ENCODE measurements at regions not wholly inside any gene's neighbourhood (a gene's known extent, or its start where the extent isn't known, plus 50 kb on each side); places are given as distances from the start of the nearest gene placed in this dataset.

GRCh38 chr2:123648016-123648415, 377.1 kb upstream of the CNTNAP5 start:
- Histone ChIP-seq H3K4me2 (ENCODE audit: insufficient read depth, low read length) (no peak overlapping the region), H3K4me3 (ENCODE audit: low read depth in 1 of 2, low read length in 2 of 2) (no peak overlapping the region), H3K9me3 (ENCODE audit: insufficient read depth, low read length, severe bottlenecking) (no peaks in the 10 kb centered on the region), H3K27me3 (ENCODE audit: insufficient read depth, low read length, poor library complexity) (no peaks in the 10 kb centered on the region), H2AFZ (ENCODE audit: low read depth, low read length) (no peak overlapping the region), H3K79me2 (ENCODE audit: insufficient read depth, low read length) (no peaks in the 10 kb centered on the region), H3K27ac (ENCODE audit: low read length) (no peak overlapping the region), H4K20me1 (ENCODE audit: insufficient read depth, low read length) (no peaks in the 10 kb centered on the region), H3K9ac (ENCODE audit: low read depth, low read length) (no peak overlapping the region), H3K4me1 (ENCODE audit: insufficient read depth, low read length) (no peaks in the 10 kb centered on the region), H3K36me3 (ENCODE audit: insufficient read depth, low read length) (no peaks in the 10 kb centered on the region)
- DNase-seq (no peak), ATAC-seq (ENCODE audit: insufficient read depth, low read depth) (no peak)
- TF ChIP-seq EZH2 (IDR thresholded peaks at IDR 0.05; ENCODE audit: borderline replicate concordance, low read depth, low read length, severe bottlenecking), result no peak
- TF ChIP-seq, protein P1, sequence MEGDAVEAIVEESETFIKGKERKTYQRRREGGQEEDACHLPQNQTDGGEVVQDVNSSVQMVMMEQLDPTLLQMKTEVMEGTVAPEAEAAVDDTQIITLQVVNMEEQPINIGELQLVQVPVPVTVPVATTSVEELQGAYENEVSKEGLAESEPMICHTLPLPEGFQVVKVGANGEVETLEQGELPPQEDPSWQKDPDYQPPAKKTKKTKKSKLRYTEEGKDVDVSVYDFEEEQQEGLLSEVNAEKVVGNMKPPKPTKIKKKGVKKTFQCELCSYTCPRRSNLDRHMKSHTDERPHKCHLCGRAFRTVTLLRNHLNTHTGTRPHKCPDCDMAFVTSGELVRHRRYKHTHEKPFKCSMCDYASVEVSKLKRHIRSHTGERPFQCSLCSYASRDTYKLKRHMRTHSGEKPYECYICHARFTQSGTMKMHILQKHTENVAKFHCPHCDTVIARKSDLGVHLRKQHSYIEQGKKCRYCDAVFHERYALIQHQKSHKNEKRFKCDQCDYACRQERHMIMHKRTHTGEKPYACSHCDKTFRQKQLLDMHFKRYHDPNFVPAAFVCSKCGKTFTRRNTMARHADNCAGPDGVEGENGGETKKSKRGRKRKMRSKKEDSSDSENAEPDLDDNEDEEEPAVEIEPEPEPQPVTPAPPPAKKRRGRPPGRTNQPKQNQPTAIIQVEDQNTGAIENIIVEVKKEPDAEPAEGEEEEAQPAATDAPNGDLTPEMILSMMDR (IDR thresholded peaks at IDR 0.05; ENCODE audit: borderline replicate concordance, extremely low read depth, low read length, poor library complexity, severe bottlenecking), result no peak

- Histone ChIP-seq H3K27ac (ENCODE audit: low read length) (no peak overlapping the region), H3K27me3 (ENCODE audit: insufficient read depth, low read length, poor library complexity) (no peaks in the 10 kb centered on the region), H3K4me3 (ENCODE audit: low read depth in 1 of 2, low read length in 2 of 2) (no peak overlapping the region), H3K36me3 (ENCODE audit: insufficient read depth, low read length) (no peaks in the 10 kb centered on the region), H3K4me1 (ENCODE audit: insufficient read depth, low read length) (no peaks in the 10 kb centered on the region), H3K79me2 (ENCODE audit: insufficient read depth, low read length) (no peaks in the 10 kb centered on the region), H3K9ac (ENCODE audit: low read depth, low read length) (no peak overlapping the region), H4K20me1 (ENCODE audit: insufficient read depth, low read length) (no peaks in the 10 kb centered on the region), H3K9me3 (ENCODE audit: insufficient read depth, low read length, severe bottlenecking) (no peaks in the 10 kb centered on the region), H3K4me2 (ENCODE audit: insufficient read depth, low read length) (no peak overlapping the region), H2AFZ (ENCODE audit: low read depth, low read length) (no peak overlapping the region)
- no peak for DNase-seq
- no peak for ATAC-seq (ENCODE audit: insufficient read depth, low read depth)
- no peak for TF ChIP-seq EZH2 (IDR thresholded peaks at IDR 0.05; ENCODE audit: borderline replicate concordance, low read depth, low read length, severe bottlenecking)
- TF ChIP-seq, protein P1 (IDR thresholded peaks at IDR 0.05; ENCODE audit: borderline replicate concordance, extremely low read depth, low read length, poor library complexity, severe bottlenecking), result no peak
Observed at GRCh38 chr2:123648956-123649355, 376.1 kb upstream of the CNTNAP5 start.

DNA sequence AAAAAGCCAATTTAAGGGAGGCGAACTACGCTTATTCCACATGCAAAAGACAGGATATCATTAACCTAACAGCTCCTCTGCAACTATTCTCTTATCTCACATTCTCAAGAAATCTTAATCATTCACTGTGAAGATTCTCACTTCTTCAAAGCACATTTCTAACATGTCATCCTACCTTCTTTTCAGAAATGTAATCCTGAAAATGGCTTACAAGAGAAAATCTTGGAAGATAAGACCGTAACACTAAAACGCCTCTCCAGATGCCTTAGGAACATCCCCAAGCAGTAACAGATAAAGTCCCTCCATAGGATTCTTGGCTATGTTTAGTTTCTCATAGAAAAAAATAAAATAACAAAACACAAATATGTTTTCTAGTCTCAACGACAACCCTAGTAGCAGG, 373.9 kb upstream of the CNTNAP5 start:
- Histone ChIP-seq H3K9me3 (ENCODE audit: insufficient read depth, low read length, severe bottlenecking) (no peaks in the 10 kb centered on the region), H3K36me3 (ENCODE audit: insufficient read depth, low read length) (no peaks in the 10 kb centered on the region), H3K79me2 (ENCODE audit: insufficient read depth, low read length) (no peaks in the 10 kb centered on the region), H3K9ac (ENCODE audit: low read depth, low read length) (no peak overlapping the region), H3K27me3 (ENCODE audit: insufficient read depth, low read length, poor library complexity) (no peaks in the 10 kb centered on the region), H3K4me3 (ENCODE audit: low read depth in 1 of 2, low read length in 2 of 2) (no peak overlapping the region), H2AFZ (ENCODE audit: low read depth, low read length) (no peak overlapping the region), H3K27ac (ENCODE audit: low read length) (no peak overlapping the region), H3K4me1 (ENCODE audit: insufficient read depth, low read length) (no peaks in the 10 kb centered on the region), H4K20me1 (ENCODE audit: insufficient read depth, low read length) (no peaks in the 10 kb centered on the region), H3K4me2 (ENCODE audit: insufficient read depth, low read length) (no peak overlapping the region)
- TF ChIP-seq, protein P1 (IDR thresholded peaks at IDR 0.05; ENCODE audit: borderline replicate concordance, extremely low read depth, low read length, poor library complexity, severe bottlenecking), result no peak
- TF ChIP-seq EZH2 (IDR thresholded peaks at IDR 0.05; ENCODE audit: borderline replicate concordance, low read depth, low read length, severe bottlenecking), result no peak
- no peak for DNase-seq
- ATAC-seq (ENCODE audit: insufficient read depth, low read depth), result no peak

GRCh38 chr2:123652320-123652719, 372.8 kb upstream of the CNTNAP5 start:
- no peaks in the 10 kb centered on the region for H3K4me1 ChIP-seq (ENCODE audit: insufficient read depth, low read length)
- H3K9me3 ChIP-seq (ENCODE audit: insufficient read depth, low read length, severe bottlenecking), result no peaks in the 10 kb centered on the region
- TF ChIP-seq, protein P1 (IDR thresholded peaks at IDR 0.05; ENCODE audit: borderline replicate concordance, extremely low read depth, low read length, poor library complexity, severe bottlenecking), result no peak
- no peak for TF ChIP-seq EZH2 (IDR thresholded peaks at IDR 0.05; ENCODE audit: borderline replicate concordance, low read depth, low read length, severe bottlenecking)
- H3K36me3 ChIP-seq (ENCODE audit: insufficient read depth, low read length), result no peaks in the 10 kb centered on the region
- no peak overlapping the region for H3K27ac ChIP-seq (ENCODE audit: low read length)
- no peak overlapping the region for H3K4me2 ChIP-seq (ENCODE audit: insufficient read depth, low read length)
- no peaks in the 10 kb centered on the region for H3K79me2 ChIP-seq (ENCODE audit: insufficient read depth, low read length)
- ATAC-seq (ENCODE audit: insufficient read depth, low read depth) (no peak), DNase-seq (no peak)
- H3K9ac ChIP-seq (ENCODE audit: low read depth, low read length), result no peak overlapping the region
- H4K20me1 ChIP-seq (ENCODE audit: insufficient read depth, low read length), result no peaks in the 10 kb centered on the region
- no peak overlapping the region for H3K4me3 ChIP-seq (ENCODE audit: low read depth in 1 of 2, low read length in 2 of 2)
- no peaks in the 10 kb centered on the region for H3K27me3 ChIP-seq (ENCODE audit: insufficient read depth, low read length, poor library complexity)
- H2AFZ ChIP-seq (ENCODE audit: low read depth, low read length), result no peak overlapping the region

Measured in DND-41 (cell line).